ENCODE measurements at regions not wholly inside any gene's neighbourhood (a gene's known extent, or its start where the extent isn't known, plus 50 kb on each side); places are given as distances from the start of the nearest gene placed in this dataset.

DNA sequence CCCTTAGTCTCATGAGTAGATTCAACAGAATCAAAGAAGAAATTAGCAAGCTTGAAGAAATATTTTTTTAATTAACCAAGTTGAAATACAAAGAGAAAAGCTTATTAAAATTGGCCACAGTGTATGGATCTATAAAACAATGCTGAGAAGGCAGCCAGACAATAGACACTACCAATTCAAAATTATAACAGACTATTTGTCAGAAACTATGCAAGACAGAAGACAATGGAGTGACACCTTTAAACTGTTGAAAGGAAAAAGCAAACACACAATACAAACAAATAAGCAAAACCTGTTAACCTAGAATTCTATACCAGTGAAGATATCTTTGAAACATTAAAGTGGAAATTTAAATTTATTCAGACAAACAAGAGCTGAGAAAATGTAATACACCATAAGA, 225.4 kb downstream of the CASP12 start:
- TF ChIP-seq, protein P1, sequence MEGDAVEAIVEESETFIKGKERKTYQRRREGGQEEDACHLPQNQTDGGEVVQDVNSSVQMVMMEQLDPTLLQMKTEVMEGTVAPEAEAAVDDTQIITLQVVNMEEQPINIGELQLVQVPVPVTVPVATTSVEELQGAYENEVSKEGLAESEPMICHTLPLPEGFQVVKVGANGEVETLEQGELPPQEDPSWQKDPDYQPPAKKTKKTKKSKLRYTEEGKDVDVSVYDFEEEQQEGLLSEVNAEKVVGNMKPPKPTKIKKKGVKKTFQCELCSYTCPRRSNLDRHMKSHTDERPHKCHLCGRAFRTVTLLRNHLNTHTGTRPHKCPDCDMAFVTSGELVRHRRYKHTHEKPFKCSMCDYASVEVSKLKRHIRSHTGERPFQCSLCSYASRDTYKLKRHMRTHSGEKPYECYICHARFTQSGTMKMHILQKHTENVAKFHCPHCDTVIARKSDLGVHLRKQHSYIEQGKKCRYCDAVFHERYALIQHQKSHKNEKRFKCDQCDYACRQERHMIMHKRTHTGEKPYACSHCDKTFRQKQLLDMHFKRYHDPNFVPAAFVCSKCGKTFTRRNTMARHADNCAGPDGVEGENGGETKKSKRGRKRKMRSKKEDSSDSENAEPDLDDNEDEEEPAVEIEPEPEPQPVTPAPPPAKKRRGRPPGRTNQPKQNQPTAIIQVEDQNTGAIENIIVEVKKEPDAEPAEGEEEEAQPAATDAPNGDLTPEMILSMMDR (IDR thresholded peaks at IDR 0.05): no peak
- no peak for TF ChIP-seq JUN (CRISPR knock-in tag; IDR thresholded peaks at IDR 0.05)
- TF ChIP-seq, protein P2, sequence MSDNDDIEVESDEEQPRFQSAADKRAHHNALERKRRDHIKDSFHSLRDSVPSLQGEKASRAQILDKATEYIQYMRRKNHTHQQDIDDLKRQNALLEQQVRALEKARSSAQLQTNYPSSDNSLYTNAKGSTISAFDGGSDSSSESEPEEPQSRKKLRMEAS (CRISPR knock-in tag; IDR thresholded peaks at IDR 0.05): no peak
- TF ChIP-seq CREB1 (CRISPR knock-in tag; IDR thresholded peaks at IDR 0.05): no peak
- TF ChIP-seq KAT7 (CRISPR knock-in tag; IDR thresholded peaks at IDR 0.05; ENCODE audit: borderline replicate concordance): no peak
- TF ChIP-seq RELA (CRISPR knock-in tag; IDR thresholded peaks at IDR 0.05; ENCODE audit: borderline replicate concordance): no peak
- TF ChIP-seq, protein P3, sequence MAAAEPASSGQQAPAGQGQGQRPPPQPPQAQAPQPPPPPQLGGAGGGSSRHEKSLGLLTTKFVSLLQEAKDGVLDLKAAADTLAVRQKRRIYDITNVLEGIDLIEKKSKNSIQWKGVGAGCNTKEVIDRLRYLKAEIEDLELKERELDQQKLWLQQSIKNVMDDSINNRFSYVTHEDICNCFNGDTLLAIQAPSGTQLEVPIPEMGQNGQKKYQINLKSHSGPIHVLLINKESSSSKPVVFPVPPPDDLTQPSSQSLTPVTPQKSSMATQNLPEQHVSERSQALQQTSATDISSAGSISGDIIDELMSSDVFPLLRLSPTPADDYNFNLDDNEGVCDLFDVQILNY (CRISPR knock-in tag; IDR thresholded peaks at IDR 0.05): no peak
- TF ChIP-seq NR3C1 (CRISPR knock-in tag; conservative IDR thresholded peaks at IDR 0.05; ENCODE audit: low read depth): no peak
- TF ChIP-seq ZNF263 (CRISPR knock-in tag; IDR thresholded peaks at IDR 0.05; ENCODE audit: low read depth): no peak
- TF ChIP-seq, protein P4, sequence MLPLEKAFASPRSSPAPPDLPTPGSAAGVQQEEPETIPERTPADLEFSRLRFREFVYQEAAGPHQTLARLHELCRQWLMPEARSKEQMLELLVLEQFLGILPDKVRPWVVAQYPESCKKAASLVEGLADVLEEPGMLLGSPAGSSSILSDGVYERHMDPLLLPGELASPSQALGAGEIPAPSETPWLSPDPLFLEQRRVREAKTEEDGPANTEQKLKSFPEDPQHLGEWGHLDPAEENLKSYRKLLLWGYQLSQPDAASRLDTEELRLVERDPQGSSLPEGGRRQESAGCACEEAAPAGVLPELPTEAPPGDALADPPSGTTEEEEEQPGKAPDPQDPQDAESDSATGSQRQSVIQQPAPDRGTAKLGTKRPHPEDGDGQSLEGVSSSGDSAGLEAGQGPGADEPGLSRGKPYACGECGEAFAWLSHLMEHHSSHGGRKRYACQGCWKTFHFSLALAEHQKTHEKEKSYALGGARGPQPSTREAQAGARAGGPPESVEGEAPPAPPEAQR (CRISPR knock-in tag; IDR thresholded peaks at IDR 0.05): no peak
- TF ChIP-seq, protein P5, sequence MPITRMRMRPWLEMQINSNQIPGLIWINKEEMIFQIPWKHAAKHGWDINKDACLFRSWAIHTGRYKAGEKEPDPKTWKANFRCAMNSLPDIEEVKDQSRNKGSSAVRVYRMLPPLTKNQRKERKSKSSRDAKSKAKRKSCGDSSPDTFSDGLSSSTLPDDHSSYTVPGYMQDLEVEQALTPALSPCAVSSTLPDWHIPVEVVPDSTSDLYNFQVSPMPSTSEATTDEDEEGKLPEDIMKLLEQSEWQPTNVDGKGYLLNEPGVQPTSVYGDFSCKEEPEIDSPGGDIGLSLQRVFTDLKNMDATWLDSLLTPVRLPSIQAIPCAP (CRISPR knock-in tag; IDR thresholded peaks at IDR 0.05): no peak
